ENCODE measurements at regions not wholly inside any gene's neighbourhood (a gene's known extent, or its start where the extent isn't known, plus 50 kb on each side); places are given as distances from the start of the nearest gene placed in this dataset.

DNA sequence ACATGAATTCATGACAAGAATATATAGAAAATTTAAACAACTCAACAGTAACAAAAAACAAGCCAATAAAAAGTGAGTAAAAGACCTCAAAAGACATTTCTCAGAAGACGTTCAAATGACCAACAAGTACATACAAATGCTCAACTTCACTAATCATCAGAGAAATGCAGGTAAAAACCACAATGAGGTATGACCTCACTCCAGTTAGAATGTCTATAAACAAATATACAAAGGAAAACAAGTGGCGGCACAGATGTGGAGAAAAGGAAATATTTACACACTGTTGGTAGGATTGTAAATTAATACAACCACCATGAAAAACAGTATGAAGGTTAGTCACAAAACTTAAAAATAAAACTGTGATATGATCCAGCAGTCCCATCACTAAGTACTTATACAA, 1033.1 kb downstream of the RAPGEF2 start:
- H2AK5ac ChIP-seq (ENCODE audit: low read depth, low read length), result no peak overlapping the region
- H2AFZ ChIP-seq (ENCODE audit: low read length), result no peak overlapping the region
- H2BK120ac ChIP-seq (replicated peaks; ENCODE audit: low read depth, low read length), result no peak overlapping the region
- H3K4me2 ChIP-seq (ENCODE audit: insufficient read depth in 1 of 2, low read depth in 2 of 2, low read length in 2 of 2), result no peak overlapping the region
- no peaks in the 10 kb centered on the region for H3K79me2 ChIP-seq (ENCODE audit: control insufficient read depth in 1 of 2, insufficient read depth in 2 of 2, low read length in 2 of 2)
- no peak overlapping the region for H4K8ac ChIP-seq (ENCODE audit: extremely low read depth, insufficient read depth, low read length)
- H2BK20ac ChIP-seq (ENCODE audit: low read length), result no peak overlapping the region
- FAIRE-seq, result no peak
- H3K23ac ChIP-seq (ENCODE audit: insufficient read length), result no peak overlapping the region
- ChIA-PET CTCF (ENCODE audit: partially characterized antibody) (no interaction called here), POLR2A (ENCODE audit: partially characterized antibody) (no interaction called here)
- H2BK15ac ChIP-seq (ENCODE audit: low read length), result no peak overlapping the region
- no peak overlapping the region for H3K4ac ChIP-seq (replicated peaks; ENCODE audit: insufficient read length, low read depth, low read length)
- H3K9ac ChIP-seq (replicated peaks in 1 of 4; ENCODE audit: extremely low read depth in 1 of 4, low read depth in 3 of 4, low read length in 3 of 4), result no peak overlapping the region
- no peak for DNase-seq (ENCODE audit: low read depth in 1 of 2, low spot score in 2 of 2)
- H3K79me1 ChIP-seq (ENCODE audit: low read depth, low read length), result no peaks in the 10 kb centered on the region
- no peaks in the 10 kb centered on the region for H4K20me1 ChIP-seq (replicated peaks in 1 of 2; ENCODE audit: control insufficient read depth in 1 of 2, insufficient read depth in 2 of 2, low read length in 2 of 2)
- H3K14ac ChIP-seq (ENCODE audit: insufficient read length), result no peak overlapping the region
- no peaks in the 10 kb centered on the region for H3K27me3 ChIP-seq (replicated peaks in 1 of 4; ENCODE audit: control insufficient read depth in 3 of 4, extremely low read depth in 1 of 4, insufficient read depth in 3 of 4, low read length in 3 of 4)
- H3K23me2 ChIP-seq (ENCODE audit: low read depth, low read length), result no peaks in the 10 kb centered on the region
- 88% methylated on average over 2 of the region's 2 CpGs; no CpG with 5 or more reads in 1 of the 2 experiments for WGBS, 2 experiments (ENCODE audit: extremely low coverage in 1 of 2, insufficient coverage in 1 of 2, insufficient read length in 1 of 2, insufficient replicate concordance in 2 of 2, low coverage in 1 of 2, low lambda C conversion rate in 2 of 2, missing lambda C conversion rate in 1 of 2)
- H3K36me3 ChIP-seq (ENCODE audit: control insufficient read depth in 2 of 4, insufficient read depth in 4 of 4, low read length in 3 of 4), result no peaks in the 10 kb centered on the region
- no peak overlapping the region for H4K91ac ChIP-seq (replicated peaks; ENCODE audit: insufficient read length, low read length)
- H3K4me3 ChIP-seq (ENCODE audit: extremely low read depth in 1 of 4, insufficient read depth in 2 of 4, low read depth in 3 of 4, low read length in 4 of 4), result no peak overlapping the region
- TF ChIP-seq CTCF (IDR thresholded peaks at IDR 0.05; ENCODE audit: control extremely low read depth in 1 of 3, insufficient read depth in 1 of 3, low read depth in 1 of 3, low read length in 3 of 3), result no peak
- TF ChIP-seq SRF (IDR thresholded peaks at IDR 0.05; ENCODE audit: low read depth, low read length), result no peak
- TF ChIP-seq MAFK (IDR thresholded peaks at IDR 0.05; ENCODE audit: low read depth, low read length), result no peak
- H3K4me1 ChIP-seq (replicated peaks in 1 of 4; ENCODE audit: control insufficient read depth in 3 of 4, insufficient read depth in 4 of 4, low read length in 3 of 4), result no peaks in the 10 kb centered on the region
- H3K9me3 ChIP-seq (ENCODE audit: insufficient read depth in 2 of 2, low read depth in 1 of 2, low read length in 1 of 2), result peaks cover under 1 to 5% of the 10 kb centered on the region in 2 experiments; a peak in 2 of 4 replicates
- H2BK5ac ChIP-seq (ENCODE audit: low read depth, low read length), result no peak overlapping the region
- no peak overlapping the region for H4K5ac ChIP-seq (ENCODE audit: insufficient read length, low read depth, low read length)
- H3K27ac ChIP-seq (ENCODE audit: low read depth, low read length), result no peak overlapping the region
- H3K56ac ChIP-seq (replicated peaks; ENCODE audit: insufficient read length, low read depth, low read length), result no peak overlapping the region
- H2BK12ac ChIP-seq (ENCODE audit: low read depth, low read length), result no peak overlapping the region
- no peak overlapping the region for H3K18ac ChIP-seq (ENCODE audit: extremely low read depth, low read length)

Data from H1 (cell line).